ENCODE measurements at regions not wholly inside any gene's neighbourhood (a gene's known extent, or its start where the extent isn't known, plus 50 kb on each side); places are given as distances from the start of the nearest gene placed in this dataset.

GRCh38 chr4:58723954-58724353 is 1613.8 kb upstream of the IGFBP7 start:
- no peak for DNase-seq (ENCODE audit: low read depth)
- no peak overlapping the region for H3K4me3 ChIP-seq (ENCODE audit: low read depth, low read length)
- TF ChIP-seq, protein P1, sequence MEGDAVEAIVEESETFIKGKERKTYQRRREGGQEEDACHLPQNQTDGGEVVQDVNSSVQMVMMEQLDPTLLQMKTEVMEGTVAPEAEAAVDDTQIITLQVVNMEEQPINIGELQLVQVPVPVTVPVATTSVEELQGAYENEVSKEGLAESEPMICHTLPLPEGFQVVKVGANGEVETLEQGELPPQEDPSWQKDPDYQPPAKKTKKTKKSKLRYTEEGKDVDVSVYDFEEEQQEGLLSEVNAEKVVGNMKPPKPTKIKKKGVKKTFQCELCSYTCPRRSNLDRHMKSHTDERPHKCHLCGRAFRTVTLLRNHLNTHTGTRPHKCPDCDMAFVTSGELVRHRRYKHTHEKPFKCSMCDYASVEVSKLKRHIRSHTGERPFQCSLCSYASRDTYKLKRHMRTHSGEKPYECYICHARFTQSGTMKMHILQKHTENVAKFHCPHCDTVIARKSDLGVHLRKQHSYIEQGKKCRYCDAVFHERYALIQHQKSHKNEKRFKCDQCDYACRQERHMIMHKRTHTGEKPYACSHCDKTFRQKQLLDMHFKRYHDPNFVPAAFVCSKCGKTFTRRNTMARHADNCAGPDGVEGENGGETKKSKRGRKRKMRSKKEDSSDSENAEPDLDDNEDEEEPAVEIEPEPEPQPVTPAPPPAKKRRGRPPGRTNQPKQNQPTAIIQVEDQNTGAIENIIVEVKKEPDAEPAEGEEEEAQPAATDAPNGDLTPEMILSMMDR (conservative IDR thresholded peaks at IDR 0.05; ENCODE audit: low read depth, low read length): no peak

GRCh38 chr4:58711039-58711438 is 1600.9 kb upstream of the IGFBP7 start:
- H3K4me3 ChIP-seq (ENCODE audit: low read depth, low read length): no peak overlapping the region
- TF ChIP-seq, protein P1 (conservative IDR thresholded peaks at IDR 0.05; ENCODE audit: low read depth, low read length): no peak
- DNase-seq (ENCODE audit: low read depth): no peak

GRCh38 chr4:58688568-58688967 is 1578.4 kb upstream of the IGFBP7 start:
- TF ChIP-seq, protein P1 (conservative IDR thresholded peaks at IDR 0.05; ENCODE audit: low read depth, low read length): no peak
- no peak for DNase-seq (ENCODE audit: low read depth)
- H3K4me3 ChIP-seq (ENCODE audit: low read depth, low read length): no peak overlapping the region

DNA sequence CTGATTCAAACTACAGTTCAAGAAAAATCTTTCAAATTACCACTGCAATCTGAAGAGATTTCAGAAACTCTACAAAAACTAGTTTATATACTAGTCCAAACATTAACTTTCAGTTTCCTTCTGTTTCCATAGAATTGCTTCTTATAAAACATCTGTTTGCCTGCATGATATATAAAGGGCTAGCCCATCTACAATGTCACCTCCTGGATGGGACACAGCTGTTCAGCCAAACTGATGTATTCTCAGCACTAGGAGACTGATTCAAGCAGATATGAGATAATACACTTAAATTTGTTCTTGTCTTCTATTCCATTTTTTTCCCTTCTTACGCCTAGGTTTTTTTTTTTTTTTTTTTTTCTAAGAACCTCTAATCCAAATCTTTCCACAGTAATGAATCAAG is 1569.7 kb upstream of the IGFBP7 start:
- TF ChIP-seq, protein P1 (conservative IDR thresholded peaks at IDR 0.05; ENCODE audit: low read depth, low read length): no peak
- H3K4me3 ChIP-seq (ENCODE audit: low read depth, low read length): no peak overlapping the region
- DNase-seq (ENCODE audit: low read depth): no peak

DNA sequence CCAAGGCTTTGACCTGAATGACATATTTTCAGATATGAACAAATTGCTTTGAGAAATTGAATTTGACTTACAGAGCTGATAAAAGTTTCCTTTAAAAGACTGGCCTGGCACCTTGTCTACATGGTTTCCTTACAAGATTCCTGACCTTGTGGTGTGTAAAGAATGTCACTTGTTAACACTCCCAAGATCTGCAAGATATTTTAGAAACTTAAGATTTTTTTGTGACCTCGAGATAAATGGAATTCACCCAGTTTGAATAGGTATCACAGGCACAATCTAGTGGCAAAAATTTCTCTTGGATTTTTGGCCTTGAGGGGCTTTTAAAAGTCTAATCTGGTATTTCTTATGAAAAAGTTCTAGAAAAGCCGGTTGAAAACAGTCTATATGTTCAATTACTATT is 1568.9 kb upstream of the IGFBP7 start:
- TF ChIP-seq, protein P1 (conservative IDR thresholded peaks at IDR 0.05; ENCODE audit: low read depth, low read length): no peak
- no peak overlapping the region for H3K4me3 ChIP-seq (ENCODE audit: low read depth, low read length)

GRCh38 chr4:58669783-58670182 is 1559.6 kb upstream of the IGFBP7 start:
- H3K4me3 ChIP-seq (ENCODE audit: low read depth, low read length): no peak overlapping the region
- DNase-seq (ENCODE audit: low read depth): no peak
- TF ChIP-seq, protein P1 (conservative IDR thresholded peaks at IDR 0.05; ENCODE audit: low read depth, low read length): no peak

More for the DNA sequence above, 1568.9 kb upstream of the IGFBP7 start:
- DNase-seq (ENCODE audit: low read depth): no peak

GRCh38 chr4:58665649-58666048 is 1555.5 kb upstream of the IGFBP7 start:
- TF ChIP-seq, protein P1 (conservative IDR thresholded peaks at IDR 0.05; ENCODE audit: low read depth, low read length): no peak

More at GRCh38 chr4:58665649-58666048, 1555.5 kb upstream of the IGFBP7 start:
- no peak overlapping the region for H3K4me3 ChIP-seq (ENCODE audit: low read depth, low read length)
- no peak for DNase-seq (ENCODE audit: low read depth)
